SK-N-SH treated with all-trans-retinoic acid at 6 μM for 48 hours (cell line): ENCODE measurements at regions not wholly inside any gene's neighbourhood (a gene's known extent, or its start where the extent isn't known, plus 50 kb on each side); places are given as distances from the start of the nearest gene placed in this dataset.
"Not testable (repeated sequence)": the region's sequence is repeated elsewhere in the genome, so short reads cannot be mapped to it uniquely, and the experiment has no call there.

Experiments used
- ARNTL ChIP-seq: fragments of 450-650 bp; formaldehyde crosslinking; IDR thresholded peaks from 2 replicates; pipeline ENCODE4 v1.5.0; 2020; ENCODE audit warnings: low read depth, mild to moderate bottlenecking, moderate library complexity, borderline replicate concordance
- BACH2 ChIP-seq: fragments of 250-450 bp; sonication (Bioruptor Pico); IDR thresholded peaks from 2 replicates; pipeline ENCODE4 v1.9.0; 2021; ENCODE audit warnings: mild to moderate bottlenecking, borderline replicate concordance
- CSRNP3 ChIP-seq: fragments of 250-450 bp; sonication (Bioruptor Pico); IDR thresholded peaks from 2 replicates; pipeline ENCODE4 v1.5.1; 2021; ENCODE audit warnings: mild to moderate bottlenecking, moderate library complexity
- GLIS3 ChIP-seq: fragments of 250-450 bp; sonication (Bioruptor Pico); IDR thresholded peaks from 2 replicates; pipeline ENCODE4 v1.5.0; 2020; ENCODE audit warnings: mild to moderate bottlenecking, moderate library complexity
- OSR1 ChIP-seq: fragments of 250-450 bp; sonication (Bioruptor Pico); IDR thresholded peaks from 2 replicates; pipeline ENCODE4 v1.8.0; 2022; ENCODE audit warnings: moderate library complexity, mild to moderate bottlenecking, inconsistent platforms
- PATZ1 ChIP-seq: fragments of 250-450 bp; sonication (Bioruptor Pico); IDR thresholded peaks from 2 replicates; pipeline ENCODE4 v1.8.0; 2020; ENCODE audit warnings: mild to moderate bottlenecking, moderate library complexity, borderline replicate concordance
- POU6F1 ChIP-seq: fragments of 250-450 bp; sonication (Bioruptor Pico); IDR thresholded peaks from 2 replicates; pipeline ENCODE4 v1.8.0; 2021; ENCODE audit warnings: low read depth, mild to moderate bottlenecking, moderate library complexity, borderline replicate concordance
- PPARA ChIP-seq: fragments of 250-450 bp; sonication (Bioruptor Pico); IDR thresholded peaks from 2 replicates; pipeline ENCODE4 v1.5.0; 2020; ENCODE audit warnings: mild to moderate bottlenecking, borderline replicate concordance
- RARB ChIP-seq: fragments of 250-450 bp; sonication (Bioruptor Pico); IDR thresholded peaks from 2 replicates; pipeline ENCODE4 v1.8.0; 2021; ENCODE audit warnings: mild to moderate bottlenecking, moderate library complexity
- TCF4 ChIP-seq: fragments of 250-450 bp; sonication (Bioruptor Pico); IDR thresholded peaks from 2 replicates; pipeline ENCODE4 v1.8.0; 2021; ENCODE audit warnings: mild to moderate bottlenecking, moderate library complexity, borderline replicate concordance
- TOX ChIP-seq: fragments of 250-450 bp; sonication (Bioruptor Pico); IDR thresholded peaks from 2 replicates; pipeline ENCODE4 v1.8.0; 2021; ENCODE audit warnings: mild to moderate bottlenecking, moderate library complexity, borderline replicate concordance
- ZNF565 ChIP-seq: fragments of 450-650 bp; formaldehyde crosslinking; conservative IDR thresholded peaks from 2 replicates; pipeline ENCODE4 v1.5.0; 2020; ENCODE audit warnings: low read depth, mild to moderate bottlenecking, moderate library complexity
- ZNF8 ChIP-seq: fragments of 450-650 bp; formaldehyde crosslinking; IDR thresholded peaks from 2 replicates; pipeline ENCODE4 v1.5.0; 2020; ENCODE audit warnings: mild to moderate bottlenecking, moderate library complexity

- not testable (repeated sequence) for TF ChIP-seq GLIS3; PPARA (CRISPR knock-in tag); ARNTL (CRISPR knock-in tag); PATZ1 (CRISPR knock-in tag); OSR1 (CRISPR knock-in tag); TOX; BACH2 (CRISPR knock-in tag); POU6F1; ZNF8 (CRISPR knock-in tag); TCF4 (CRISPR knock-in tag); CSRNP3 (CRISPR knock-in tag); ZNF565 (CRISPR knock-in tag); RARB
These were observed 143.8 kb downstream of the NUFIP1 start for GRCh38 chr13:44845281-44846058.
